PC-9 (cell line): ENCODE measurements at regions not wholly inside any gene's neighbourhood (a gene's known extent, or its start where the extent isn't known, plus 50 kb on each side); places are given as distances from the start of the nearest gene placed in this dataset.

Experiments
- CTCF ChIP-seq: fragments of 200-600 bp; sonication (generic); conservative IDR thresholded peaks from 2 replicates; pipeline ENCODE4 v1.6.1; 2017; ENCODE audit warnings: mixed run types, antibody characterized with exemption, mild to moderate bottlenecking, moderate library complexity
- EZH2 ChIP-seq: fragments of 200-600 bp; sonication (generic); IDR thresholded peaks from 2 replicates; pipeline ENCODE4 v1.8.0; 2017; ENCODE audit warnings: antibody characterized with exemption, low read depth

GRCh38 chr2:220510668-220511067 is 883.2 kb downstream of the SLC4A3 start:
- TF ChIP-seq CTCF (no peak), EZH2 (no peak)
